Stimulated activated CD4-positive, alpha-beta T cell treated with anti-CD3 and anti-CD28 coated beads, Interleukin-1b, Interleukin-23, amount 100 ng/mL, for 48 hours (primary cell): ENCODE measurements at regions not wholly inside any gene's neighbourhood (a gene's known extent, or its start where the extent isn't known, plus 50 kb on each side); places are given as distances from the start of the nearest gene placed in this dataset.

ENCODE experiments used
- DNase-seq: peaks from one replicate; pipeline ENCODE4 v3.0.0-alpha.2; 2020

DNA sequence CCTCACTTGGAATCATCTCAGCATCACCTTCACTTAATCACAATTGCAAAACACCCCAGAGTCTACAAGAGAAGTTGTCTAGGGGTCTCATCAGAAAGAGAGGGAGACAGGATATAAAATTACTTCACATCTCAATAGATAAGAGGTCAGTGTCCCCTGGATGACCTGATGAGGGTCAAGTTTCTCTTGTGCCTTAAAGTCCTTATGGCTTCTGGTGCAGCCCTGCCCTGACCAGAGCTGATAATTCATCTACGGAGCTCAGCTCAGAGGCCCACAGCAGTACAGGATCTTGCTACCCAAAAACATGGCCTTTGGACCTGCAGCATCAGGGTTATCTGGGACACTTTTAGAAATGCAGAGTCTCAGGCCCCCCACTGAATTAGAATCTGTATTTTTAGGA, 111.1 kb upstream of the GLI3 start:
- DNase-seq = no peak

DNA sequence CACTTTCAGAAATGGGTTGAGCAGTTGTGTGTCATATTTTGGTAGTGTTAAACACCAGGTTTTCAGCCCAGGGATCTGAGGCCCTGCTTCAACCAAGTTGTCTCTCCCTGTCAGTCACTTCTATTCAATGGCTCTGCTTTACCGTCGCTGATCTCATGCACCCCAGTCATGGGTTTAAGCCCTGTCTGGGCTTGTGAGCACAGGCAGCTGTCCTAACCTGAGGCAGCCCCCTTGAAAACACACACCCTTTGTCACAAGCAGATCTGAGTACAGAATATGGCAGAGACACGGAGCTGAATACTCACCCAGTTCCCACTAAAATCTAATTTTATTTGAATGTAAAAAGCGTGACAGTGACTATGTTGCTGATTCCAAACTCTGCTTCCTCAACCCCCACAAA, 110.6 kb upstream of the GLI3 start:
- no peak for DNase-seq

DNA sequence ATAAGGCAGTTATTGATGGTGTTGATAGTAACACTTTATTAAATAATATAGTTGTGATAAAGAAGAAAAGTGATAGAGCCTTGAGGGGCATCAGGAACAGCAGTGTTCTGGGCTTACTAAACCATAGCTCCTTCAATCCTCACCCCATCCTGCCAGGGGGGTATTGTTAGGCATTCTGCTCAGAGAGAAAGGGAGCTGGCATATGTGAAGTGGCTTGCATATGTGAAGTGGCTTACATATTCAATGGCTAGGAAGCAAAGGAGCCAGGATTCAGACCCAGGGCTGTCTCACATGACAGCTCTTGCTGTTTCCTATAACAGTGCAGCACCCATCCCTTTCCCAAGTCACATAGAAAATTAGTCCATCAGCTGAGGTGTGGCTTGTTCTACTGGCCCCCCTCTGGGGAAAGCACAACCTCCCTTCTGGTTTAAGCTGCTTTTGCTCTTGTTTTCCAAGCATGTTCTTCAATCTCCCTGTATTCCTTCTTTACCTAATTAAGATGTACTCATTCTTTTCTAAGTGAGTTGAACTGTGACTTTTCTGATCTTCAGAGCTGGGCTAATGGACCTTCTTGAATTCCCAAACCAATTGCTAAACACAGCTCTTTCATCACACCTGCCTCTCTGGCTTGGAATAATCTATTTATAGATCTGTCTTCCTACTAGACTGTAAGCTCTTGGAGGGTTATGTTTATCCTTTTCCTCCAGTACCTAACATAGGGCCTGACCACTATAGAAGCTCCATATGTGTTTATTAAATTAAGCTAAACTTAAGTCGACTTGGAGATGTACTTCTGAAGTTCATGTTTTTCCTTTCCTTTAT, 108.7 kb upstream of the GLI3 start:
- no peak for DNase-seq

DNA sequence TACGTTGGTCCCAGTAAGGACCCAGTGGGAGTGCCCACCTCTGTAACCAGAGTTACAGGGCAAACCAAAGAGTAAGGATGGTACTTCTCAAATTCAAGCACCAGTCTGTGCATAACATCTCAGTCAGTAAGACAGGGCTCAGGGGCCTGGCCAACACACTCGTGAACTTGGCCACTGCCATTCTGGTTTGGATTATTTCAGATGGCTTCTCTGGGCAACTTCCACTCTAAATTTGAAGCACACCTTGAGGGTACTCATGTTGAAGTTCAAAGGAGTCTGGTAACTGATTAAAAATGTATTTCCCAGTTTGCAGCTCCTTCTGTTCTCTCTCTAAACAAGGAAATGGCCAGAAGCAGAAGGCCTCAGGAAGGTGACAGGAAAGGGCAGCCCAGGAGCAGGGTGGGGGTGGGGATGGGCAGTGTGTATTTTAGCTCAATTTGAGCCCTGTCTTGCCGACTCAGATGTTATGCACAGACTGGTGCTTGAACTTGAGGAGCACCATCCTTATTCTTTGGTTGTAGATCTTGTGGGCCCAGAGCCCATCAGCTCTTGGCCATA, 107.3 kb upstream of the GLI3 start:
- no peak for DNase-seq

DNA sequence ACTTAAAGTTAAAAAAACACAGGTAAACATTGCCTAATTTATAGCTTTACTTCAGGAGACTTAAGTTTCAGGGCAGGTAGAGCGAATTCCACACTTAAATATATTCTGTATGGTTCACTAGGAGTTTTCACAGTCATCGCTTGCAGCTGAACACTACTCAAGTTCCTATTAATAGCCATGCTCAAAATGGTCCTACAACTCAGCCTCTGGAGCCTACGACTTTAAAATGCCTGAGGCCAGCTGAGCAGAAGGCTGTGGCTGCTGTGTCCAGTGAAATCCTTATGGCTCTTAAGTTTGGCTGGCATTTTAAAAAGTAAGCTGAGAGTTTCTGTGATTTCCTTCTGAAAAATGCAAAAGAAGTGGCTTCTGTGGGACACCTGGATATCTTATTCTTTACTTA, 105.4 kb upstream of the GLI3 start:
- no peak for DNase-seq

DNA sequence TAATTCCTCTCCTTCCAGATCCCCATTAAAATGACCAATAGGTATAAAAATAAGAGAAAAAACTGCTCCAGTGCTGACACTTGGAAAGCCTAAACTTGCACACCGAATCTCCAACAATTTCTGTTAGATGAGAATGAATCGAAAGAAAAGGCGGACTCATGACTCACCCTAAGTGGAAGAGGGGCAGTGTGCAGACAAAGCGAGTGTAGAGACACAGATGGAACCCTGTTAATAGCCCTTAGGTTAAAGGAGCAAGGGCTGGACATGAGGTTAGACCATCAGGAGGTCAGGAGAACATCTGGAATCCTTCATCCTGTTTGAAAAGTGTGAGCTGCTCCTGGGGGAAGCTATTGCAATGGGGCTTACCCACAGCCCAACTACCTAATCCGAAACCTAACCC, 103.4 kb upstream of the GLI3 start:
- DNase-seq = no peak

DNA sequence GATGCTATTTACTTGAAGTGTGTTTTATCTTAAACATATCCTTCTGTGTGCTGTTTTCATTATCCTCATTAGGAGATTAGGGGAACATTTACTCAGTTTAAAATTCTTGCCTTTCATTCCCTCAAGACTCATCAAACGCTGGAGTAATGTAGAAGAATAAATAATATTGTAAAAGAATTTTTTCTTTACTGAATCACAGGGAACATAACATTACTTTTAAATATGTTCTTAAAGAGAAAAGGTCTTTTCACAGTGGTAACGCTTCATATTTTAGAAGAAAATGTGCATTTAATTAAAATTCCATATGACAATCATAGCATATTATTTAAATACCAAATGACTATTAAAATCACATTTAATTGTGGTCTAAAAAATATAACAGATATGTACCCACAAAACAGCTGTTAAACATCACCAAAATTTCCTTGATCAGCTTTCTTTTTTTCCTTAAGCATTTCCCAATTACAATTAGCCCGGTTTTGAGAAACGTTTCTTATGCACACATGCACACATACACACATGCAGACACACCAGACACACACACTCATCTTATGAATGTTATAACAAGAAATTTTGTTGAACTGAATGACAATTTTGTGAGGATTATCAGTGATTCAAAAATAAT, 102.0 kb upstream of the GLI3 start:
- DNase-seq = no peak

DNA sequence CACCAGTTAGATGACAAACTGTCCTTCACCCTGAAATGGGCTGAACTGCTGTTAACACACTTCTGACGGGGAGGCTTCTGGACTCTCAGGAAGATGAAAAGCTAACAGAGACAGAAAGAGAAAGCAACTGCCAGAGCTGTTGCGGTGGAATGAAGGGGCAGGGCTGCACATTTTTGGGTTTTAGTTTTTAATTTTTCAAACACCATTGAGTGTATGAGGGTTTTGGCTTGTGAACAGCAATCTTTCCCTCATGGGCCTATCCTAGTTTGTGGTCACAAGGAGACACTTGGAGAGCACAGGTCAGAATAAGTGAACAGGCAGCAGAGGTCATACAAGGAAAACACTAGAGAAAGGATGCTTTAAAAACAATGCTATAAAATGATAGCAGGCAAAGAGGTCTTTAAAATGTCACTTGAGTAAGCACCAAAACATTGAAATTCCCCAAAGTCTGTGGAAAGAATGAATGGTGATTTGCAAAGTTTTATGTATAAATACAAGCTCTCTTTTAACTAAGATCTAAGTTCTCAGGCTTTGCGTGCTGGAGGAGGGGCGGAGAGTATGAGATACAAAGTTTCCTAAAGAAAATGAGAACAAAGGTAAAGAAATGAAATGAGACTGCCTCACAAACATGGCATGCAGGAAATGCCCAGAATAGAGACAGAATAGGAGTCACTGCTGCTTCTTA, 101.4 kb upstream of the GLI3 start:
- DNase-seq = no peak

DNA sequence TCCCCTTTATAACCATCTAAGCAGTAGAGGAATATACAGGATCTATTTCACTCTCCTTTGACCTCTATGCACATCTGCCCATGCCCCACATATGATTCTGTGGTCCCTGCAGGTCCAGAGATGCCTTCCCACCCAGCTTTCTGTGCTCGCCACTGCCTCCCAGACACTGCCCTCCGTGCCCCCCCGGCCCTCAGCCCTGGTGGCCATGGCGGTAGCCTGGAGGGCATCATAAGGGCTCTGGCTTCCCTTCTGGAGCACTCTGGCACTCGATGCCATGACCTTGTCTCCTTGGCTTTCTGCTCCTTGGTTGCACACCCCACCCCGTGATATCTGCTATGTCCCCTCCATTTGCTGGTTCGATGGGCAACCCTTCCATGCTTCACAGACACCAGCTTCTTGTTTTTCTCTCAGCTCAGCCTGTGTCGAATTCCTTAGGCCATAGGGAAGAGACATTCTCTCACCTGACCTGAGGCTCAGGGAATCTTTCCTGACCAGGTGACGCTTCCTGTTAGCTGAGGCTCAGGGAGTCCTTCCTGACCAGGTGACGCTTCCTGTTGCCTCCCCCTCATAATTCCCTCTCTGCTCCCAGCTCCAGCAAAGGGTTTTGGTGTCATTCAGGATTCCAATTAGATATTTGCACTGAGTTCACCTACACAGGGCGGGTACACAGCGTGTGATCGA, 100.4 kb upstream of the GLI3 start:
- no peak for DNase-seq

DNA sequence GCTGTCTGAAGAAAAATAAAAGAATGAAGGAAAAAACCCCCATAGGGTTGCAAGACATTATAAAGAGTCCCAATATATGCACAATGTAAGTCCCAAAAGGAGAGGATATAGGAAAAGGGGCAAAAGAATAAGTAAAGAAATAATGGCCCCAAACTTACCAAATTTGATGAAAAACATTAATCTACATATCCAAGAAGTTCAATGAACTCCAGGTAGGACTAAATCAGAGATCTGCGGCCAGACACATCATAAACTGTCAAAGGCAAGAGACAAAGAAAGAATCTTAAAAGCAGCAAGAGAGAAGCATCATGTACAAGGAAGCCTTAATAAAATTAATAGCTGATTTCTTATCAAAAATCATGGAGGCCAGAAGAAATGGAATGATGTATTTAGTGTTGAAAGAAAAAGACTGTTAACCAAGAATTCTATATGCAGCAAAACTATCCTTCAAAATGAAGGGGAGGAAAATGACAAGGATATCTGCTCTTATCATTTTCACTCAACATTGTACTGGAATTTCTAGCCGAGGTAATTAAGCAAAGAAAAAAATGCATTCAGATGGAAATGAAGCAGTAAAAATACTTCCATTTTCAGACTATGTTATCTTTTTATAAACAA, 95.7 kb upstream of the GLI3 start:
- DNase-seq = no peak

DNA sequence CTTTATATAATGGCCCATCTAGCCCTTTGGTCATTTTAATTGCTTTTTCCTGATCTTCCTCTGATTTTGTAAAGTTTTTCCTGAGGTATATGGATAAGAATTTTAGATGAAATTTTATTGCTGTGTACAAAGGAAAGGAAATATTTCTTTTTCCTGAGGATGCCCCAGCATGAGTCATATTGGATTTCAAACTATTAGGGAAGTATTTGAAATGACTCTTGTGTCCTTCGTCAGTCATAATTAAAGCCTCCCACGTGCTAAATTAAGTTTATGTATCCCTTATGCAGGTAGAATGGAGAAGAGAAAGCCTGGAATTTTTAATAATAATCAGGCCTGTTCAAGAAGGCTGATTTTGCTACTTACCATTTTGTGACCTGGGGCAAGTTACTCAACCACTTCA, 82.6 kb upstream of the GLI3 start:
- DNase-seq = no peak

DNA sequence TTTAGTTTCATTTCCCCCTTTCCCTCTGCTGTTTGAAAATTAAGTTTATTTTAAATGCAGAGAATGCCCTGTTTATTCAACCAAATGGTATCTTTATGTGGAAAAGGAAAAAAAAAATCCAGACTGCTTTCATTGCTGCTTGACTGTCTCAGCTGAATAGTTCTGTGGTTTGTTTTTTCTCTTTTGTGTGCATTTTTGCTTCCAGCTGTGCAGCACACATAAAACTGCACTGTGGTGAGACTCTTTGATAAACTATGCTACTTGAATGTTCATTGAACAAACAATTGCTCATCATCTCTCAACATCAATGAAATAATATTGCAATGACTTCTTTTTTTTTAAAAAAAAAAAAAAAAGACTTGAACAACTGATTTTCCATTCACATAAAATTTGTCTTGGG, 78.6 kb upstream of the GLI3 start:
- DNase-seq = no peak

DNA sequence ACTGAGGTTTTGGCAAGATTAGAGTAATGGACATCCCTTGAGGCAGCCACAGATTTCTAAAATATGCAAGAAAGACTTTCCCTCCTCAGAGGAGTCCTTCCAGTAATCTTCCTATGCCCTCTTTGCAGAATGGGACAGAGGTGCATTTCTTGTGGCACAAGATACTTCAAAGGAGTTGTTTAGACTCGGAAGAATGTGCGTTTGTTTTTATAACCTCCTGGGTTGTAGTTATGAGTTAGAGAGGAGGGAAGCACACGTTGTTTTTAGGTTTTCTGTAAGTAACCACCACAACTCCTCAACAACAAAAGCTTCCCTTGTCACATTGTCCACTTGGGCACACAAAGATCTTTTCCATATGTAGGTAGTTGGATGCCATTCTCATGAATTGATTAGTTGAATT, 78.1 kb upstream of the GLI3 start:
- DNase-seq = no peak

DNA sequence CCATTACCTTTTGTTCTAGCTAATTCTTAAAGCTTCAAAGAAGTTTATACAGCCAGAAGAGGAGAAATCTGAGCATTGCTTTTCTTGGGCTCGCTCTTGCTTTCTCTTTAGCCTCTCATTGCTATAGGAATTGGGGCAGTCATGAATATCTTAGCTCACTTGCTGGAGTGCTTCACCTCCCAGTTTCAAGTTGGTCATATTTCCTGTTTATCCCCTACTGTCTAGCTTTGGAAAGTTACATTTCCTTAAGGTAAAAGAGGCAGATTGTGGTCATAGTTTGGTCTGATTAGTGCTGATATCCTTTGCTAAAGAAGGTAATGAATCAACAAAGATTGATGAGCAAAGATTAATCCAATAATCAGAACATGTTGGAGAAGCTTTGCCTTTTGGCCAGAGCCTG, 77.7 kb upstream of the GLI3 start:
- no peak for DNase-seq

DNA sequence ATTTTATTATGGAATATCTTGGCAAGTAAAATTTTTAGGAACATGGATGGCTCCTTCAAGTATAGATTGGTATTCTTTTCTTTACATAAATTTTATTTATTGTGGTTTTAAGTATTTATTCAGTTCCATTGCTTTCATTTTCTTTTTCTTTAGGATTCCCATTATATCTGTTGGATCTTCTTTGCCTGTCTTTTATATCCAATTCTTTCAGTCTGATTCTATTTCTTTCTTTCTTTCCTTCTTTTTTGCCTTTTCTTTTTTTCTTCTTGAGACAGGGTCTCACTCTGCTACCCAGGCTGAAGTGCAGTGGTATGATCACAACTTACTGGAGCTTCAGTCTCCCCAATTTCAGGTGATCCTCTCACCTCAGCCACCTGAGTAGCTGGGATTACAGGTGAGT, 74.2 kb upstream of the GLI3 start:
- no peak for DNase-seq

DNA sequence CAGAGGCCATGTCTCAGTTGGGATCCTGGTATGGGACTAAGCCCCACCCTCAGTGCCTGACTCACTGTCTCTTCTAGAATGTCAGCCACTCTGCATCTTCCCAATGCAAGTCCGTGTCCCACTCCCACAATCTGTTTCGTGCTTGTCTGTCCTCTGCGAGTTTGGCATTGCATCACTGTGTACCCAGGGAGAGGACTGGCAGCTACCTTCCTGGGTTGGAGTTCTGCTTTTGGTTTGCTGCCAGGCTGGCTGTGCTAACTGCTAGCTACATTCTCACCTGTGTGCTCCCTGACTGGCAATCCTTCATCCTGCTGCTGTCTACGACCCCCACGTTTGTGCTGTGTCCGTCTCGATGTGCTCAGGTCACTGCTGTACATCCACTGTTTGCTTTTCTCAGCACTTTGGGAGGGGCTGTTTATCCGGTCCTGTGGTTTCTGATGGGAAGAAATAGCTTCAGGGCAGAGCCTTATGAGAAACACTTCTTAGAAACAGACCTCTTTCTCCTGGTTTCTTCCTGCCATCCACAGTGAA, 56.0 kb upstream of the GLI3 start:
- DNase-seq = no peak

DNA sequence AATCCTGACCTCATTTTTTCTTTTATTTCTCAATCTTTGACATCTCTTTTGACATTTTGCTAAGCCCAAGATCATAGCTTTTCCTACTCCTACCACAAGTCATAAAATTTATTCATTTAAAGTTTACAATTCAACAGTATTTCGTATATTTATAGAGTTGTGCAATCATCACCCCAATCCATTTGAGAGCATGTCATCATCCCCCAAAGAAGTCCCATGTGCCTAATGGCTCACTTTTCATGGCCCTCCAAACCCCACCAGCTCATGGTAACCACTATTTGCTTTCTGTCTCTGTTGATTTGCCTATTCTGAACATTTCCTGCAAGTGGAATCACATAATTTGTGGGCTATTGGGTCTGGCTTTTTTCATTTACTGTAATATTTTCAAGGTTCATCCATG, 52.5 kb upstream of the GLI3 start:
- DNase-seq = no peak
